HG02610 (cell line): ENCODE measurements at regions not wholly inside any gene's neighbourhood (a gene's known extent, or its start where the extent isn't known, plus 50 kb on each side); places are given as distances from the start of the nearest gene placed in this dataset.

ENCODE experiments used
- ATAC-seq: cut with Tn5 transposase; IDR thresholded peaks from one replicate; pipeline ENCODE4 v1.9.1; 2021; ENCODE audit warnings: mild to moderate bottlenecking, moderate library complexity; ENCODE audit not compliant: unreplicated experiment

DNA sequence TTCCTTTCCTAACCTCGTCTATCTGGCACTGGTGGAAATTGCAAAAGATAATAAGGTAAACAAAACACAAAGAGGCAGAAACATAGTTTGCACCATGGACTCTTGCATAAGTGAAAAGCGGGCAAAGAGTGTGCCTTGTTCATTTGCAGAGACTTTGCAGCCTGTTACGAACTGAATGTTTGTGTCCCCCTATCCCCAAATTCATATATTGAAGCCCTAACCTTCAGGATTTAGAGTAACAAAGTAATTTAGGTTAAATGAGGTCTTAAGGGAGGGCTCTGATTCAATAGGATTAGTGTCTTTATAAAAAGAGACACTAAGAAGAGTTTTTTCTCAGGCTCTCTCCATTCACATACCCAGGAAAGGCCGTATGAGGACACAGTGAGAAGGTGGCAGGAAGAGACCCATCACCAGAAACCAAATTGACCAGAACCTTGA lies 52.1 kb upstream of the FAM169A start:
- no peak for ATAC-seq

GRCh38 chr5:74916831-74917710 lies 50.9 kb upstream of the FAM169A start:
- ATAC-seq: no peak
